Hepatocyte (in vitro differentiated cells): ENCODE measurements at regions not wholly inside any gene's neighbourhood (a gene's known extent, or its start where the extent isn't known, plus 50 kb on each side); places are given as distances from the start of the nearest gene placed in this dataset.

Experiments used
- CTCF ChIP-seq: fragments of 200-600 bp; sonication (generic); IDR thresholded peaks from 2 replicates; pipeline ENCODE4 v1.5.1; 2016; ENCODE audit warnings: antibody characterized with exemption, mild to moderate bottlenecking; ENCODE audit not compliant: poor library complexity
- EZH2phosphoT487 ChIP-seq: fragments of 200-600 bp; sonication (generic); IDR thresholded peaks from one replicate; pipeline ENCODE4 v1.6.1; 2018; ENCODE audit warnings: antibody characterized with exemption, mild to moderate bottlenecking, low read depth, moderate library complexity; ENCODE audit not compliant: unreplicated experiment, severe bottlenecking

DNA sequence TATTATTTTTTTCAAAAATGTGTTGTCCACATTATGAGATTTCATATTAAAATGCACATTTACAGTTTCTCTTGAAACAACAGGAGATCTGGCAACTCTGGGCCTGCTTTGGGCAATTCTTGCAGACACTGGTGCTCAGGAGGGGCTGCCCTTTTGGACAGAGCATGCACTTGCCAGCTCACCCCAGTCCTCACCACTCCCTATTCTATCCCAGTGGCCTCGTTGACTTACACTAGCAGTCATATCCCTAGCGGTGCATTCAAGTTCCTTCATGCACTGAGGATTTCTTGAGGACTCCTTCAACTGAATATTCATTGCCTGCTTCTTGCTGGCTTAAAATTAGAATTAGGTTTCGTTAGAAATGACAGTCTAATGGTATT lies 87.9 kb upstream of the FHL2 start:
- TF ChIP-seq CTCF (no peak), EZH2phosphoT487 (no peak)
